ENCODE measurements at regions not wholly inside any gene's neighbourhood (a gene's known extent, or its start where the extent isn't known, plus 50 kb on each side); places are given as distances from the start of the nearest gene placed in this dataset.

GRCh38 chrX:98350940-98351339 lies 1467.2 kb downstream of the RPA4 start:
- ChIA-PET POLR2A (no interaction called here), CTCF (ENCODE audit: low intra/inter-chr PET ratio) (no interaction called here)
- Histone ChIP-seq H3K27me3 (ENCODE audit: control insufficient read depth in 2 of 2, insufficient read depth in 2 of 2, low read length in 2 of 2) (no peaks in the 10 kb centered on the region), H3K4me1 (replicated peaks in 1 of 2; ENCODE audit: control insufficient read depth in 2 of 2, insufficient read depth in 2 of 2, low read length in 2 of 2) (no peaks in the 10 kb centered on the region), H3K79me2 (ENCODE audit: control insufficient read depth, insufficient read depth, low read length) (no peaks in the 10 kb centered on the region), H4K20me1 (replicated peaks; ENCODE audit: control insufficient read depth, insufficient read depth, low read length) (no peaks in the 10 kb centered on the region), H3K9ac (ENCODE audit: insufficient read depth in 1 of 2, low read depth in 2 of 2, low read length in 2 of 2) (no peak overlapping the region), H3K9me1 (ENCODE audit: control insufficient read depth, insufficient read depth, low read length) (no peaks in the 10 kb centered on the region), H3K9me3 (replicated peaks; ENCODE audit: control insufficient read depth, insufficient read depth, low read depth, low read length) (no peaks in the 10 kb centered on the region), H2AFZ (ENCODE audit: low read depth, low read length) (no peak overlapping the region), H3K27ac (ENCODE audit: extremely low read depth, low read depth, low read length) (no peak overlapping the region), H3K36me3 (ENCODE audit: control insufficient read depth, insufficient read depth, low read length) (no peaks in the 10 kb centered on the region), H3K4me2 (ENCODE audit: insufficient read depth, low read length) (no peak overlapping the region), H3K4me3 (no peak overlapping the region)
- no peak for DNase-seq (ENCODE audit: extremely low read depth in 1 of 4, low spot score in 3 of 4)
- no peak for ATAC-seq
- no TSS peak for BruUV-seq (replicated peaks)
- intact Hi-C loops (cut with micrococcal nuclease) (no loop called here), in situ Hi-C loops (cut with MboI) (no loop called here)
- FAIRE-seq = no peak
- TF ChIP-seq ZBTB17 (CRISPR knock-in tag; IDR thresholded peaks at IDR 0.05) = no peak
- no peak for TF ChIP-seq ZNF76 (CRISPR knock-in tag; IDR thresholded peaks at IDR 0.05; ENCODE audit: borderline replicate concordance)
- TF ChIP-seq KLF16 (IDR thresholded peaks at IDR 0.05) = no peak
- no peak for TF ChIP-seq POLR2AphosphoS2 (IDR thresholded peaks at IDR 0.05; ENCODE audit: low read length)
- no peak for TF ChIP-seq ZNF444 (CRISPR knock-in tag; IDR thresholded peaks at IDR 0.05)
- TF ChIP-seq ZKSCAN3 (CRISPR knock-in tag; IDR thresholded peaks at IDR 0.05) = no peak
- TF ChIP-seq TCFL5 (CRISPR knock-in tag; conservative IDR thresholded peaks at IDR 0.05) = no peak
- no peak for TF ChIP-seq KLF13 (tag; IDR thresholded peaks at IDR 0.05; ENCODE audit: borderline replicate concordance, low read depth)
- TF ChIP-seq ZNF780A (CRISPR knock-in tag; IDR thresholded peaks at IDR 0.05) = no peak
- no peak for TF ChIP-seq NCOA1 (IDR thresholded peaks at IDR 0.05; ENCODE audit: low read depth)
- TF ChIP-seq GABPB2 (CRISPR knock-in tag; conservative IDR thresholded peaks at IDR 0.05) = no peak
- no peak for TF ChIP-seq ZNF354B (CRISPR knock-in tag; IDR thresholded peaks at IDR 0.05)
- TF ChIP-seq, protein P1, sequence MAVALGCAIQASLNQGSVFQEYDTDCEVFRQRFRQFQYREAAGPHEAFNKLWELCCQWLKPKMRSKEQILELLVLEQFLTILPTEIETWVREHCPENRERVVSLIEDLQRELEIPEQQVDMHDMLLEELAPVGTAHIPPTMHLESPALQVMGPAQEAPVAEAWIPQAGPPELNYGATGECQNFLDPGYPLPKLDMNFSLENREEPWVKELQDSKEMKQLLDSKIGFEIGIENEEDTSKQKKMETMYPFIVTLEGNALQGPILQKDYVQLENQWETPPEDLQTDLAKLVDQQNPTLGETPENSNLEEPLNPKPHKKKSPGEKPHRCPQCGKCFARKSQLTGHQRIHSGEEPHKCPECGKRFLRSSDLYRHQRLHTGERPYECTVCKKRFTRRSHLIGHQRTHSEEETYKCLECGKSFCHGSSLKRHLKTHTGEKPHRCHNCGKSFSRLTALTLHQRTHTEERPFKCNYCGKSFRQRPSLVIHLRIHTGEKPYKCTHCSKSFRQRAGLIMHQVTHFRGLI (CRISPR knock-in tag; IDR thresholded peaks at IDR 0.05) = no peak
